HEK293 (cell line): ENCODE measurements at regions not wholly inside any gene's neighbourhood (a gene's known extent, or its start where the extent isn't known, plus 50 kb on each side); places are given as distances from the start of the nearest gene placed in this dataset.

Experiments
- CTCF ChIP-seq: fragments of 450-650 bp; formaldehyde crosslinking; IDR thresholded peaks from 2 replicates; pipeline ENCODE4 v1.5.1; 2016; ENCODE audit warnings: missing biosample characterization, missing genetic modification characterization
- KLF1 ChIP-seq: fragments of 450-650 bp; formaldehyde crosslinking; IDR thresholded peaks from 2 replicates; pipeline ENCODE4 v1.5.1; 2016; ENCODE audit warnings: missing biosample characterization, missing genetic modification characterization
- PBX3 ChIP-seq: sonication (generic); formaldehyde crosslinking; IDR thresholded peaks from 2 replicates; pipeline ENCODE4 v1.8.1; 2022; ENCODE audit warnings: mild to moderate bottlenecking, moderate library complexity, missing genetic modification reagents
- SETDB1 ChIP-seq: IDR thresholded peaks from one replicate; pipeline ENCODE4 v1.6.1; 2017; ENCODE audit warnings: mild to moderate bottlenecking, low read length, moderate library complexity, mixed read lengths; ENCODE audit not compliant: insufficient read length
- TRIM28 ChIP-seq: IDR thresholded peaks from 2 replicates; pipeline ENCODE4 v1.6.1; 2011; ENCODE audit warnings: low read length, control low read depth, borderline replicate concordance
- ZBTB26 ChIP-seq: fragments of 450-650 bp; formaldehyde crosslinking; optimal IDR thresholded peaks from 2 replicates; pipeline ENCODE3; 2016; ENCODE audit warnings: missing biosample characterization, mild to moderate bottlenecking, missing genetic modification characterization
- ZNF132 ChIP-seq: fragments of 450-650 bp; formaldehyde crosslinking; IDR thresholded peaks from 2 replicates; pipeline ENCODE4 v1.5.1; 2017; ENCODE audit warnings: missing biosample characterization, missing genetic modification characterization, borderline replicate concordance
- ZNF138 ChIP-seq: fragments of 450-650 bp; formaldehyde crosslinking; IDR thresholded peaks from 2 replicates; pipeline ENCODE4 v1.5.1; 2016; ENCODE audit warnings: missing biosample characterization, missing genetic modification characterization, borderline replicate concordance
- ZNF274 ChIP-seq, 2 experiments: fragments of 200-500 bp in 1 of 2; fragments of 450-650 bp in 1 of 2; sonication (Bioruptor generic) in 1 of 2; formaldehyde crosslinking in 1 of 2; IDR thresholded peaks; 2 replicates each; pipeline versions ENCODE4 v1.5.1 to v1.6.1; 2014 to 2016; ENCODE audit warnings: borderline replicate concordance in 1 of 2, inconsistent platforms in 1 of 2, low read length in 1 of 2, missing biosample characterization in 1 of 2, missing genetic modification characterization in 1 of 2
- ZNF514 ChIP-seq: fragments of 450-650 bp; formaldehyde crosslinking; IDR thresholded peaks from 2 replicates; pipeline ENCODE4 v1.5.1; 2016; ENCODE audit warnings: missing biosample characterization, missing genetic modification characterization
- ZNF530 ChIP-seq: fragments of 450-650 bp; formaldehyde crosslinking; IDR thresholded peaks from 2 replicates; pipeline ENCODE4 v1.5.1; 2016; ENCODE audit warnings: low read depth, missing biosample characterization, missing genetic modification characterization
- ZNF544 ChIP-seq: fragments of 450-650 bp; formaldehyde crosslinking; IDR thresholded peaks from 2 replicates; pipeline ENCODE4 v1.5.0; 2017; ENCODE audit warnings: missing biosample characterization, missing genetic modification characterization
- ZNF596 ChIP-seq: fragments of 450-650 bp; IDR thresholded peaks from 2 replicates; pipeline ENCODE4 v1.5.0; 2018; ENCODE audit warnings: missing biosample characterization, mild to moderate bottlenecking, missing genetic modification characterization, moderate library complexity
- ZSCAN5A ChIP-seq: fragments of 450-650 bp; formaldehyde crosslinking; IDR thresholded peaks from 2 replicates; pipeline ENCODE4 v1.5.1; 2016; ENCODE audit warnings: missing biosample characterization, missing genetic modification characterization

GRCh38 chr1:177444997-177445746, 274.4 kb downstream of the BRINP2 start:
- no peak for TF ChIP-seq ZNF530 (tag by site-specific recombination)
- no peak for TF ChIP-seq TRIM28
- TF ChIP-seq ZNF138 = no peak
- no peak for TF ChIP-seq KLF1 (tag by site-specific recombination)
- TF ChIP-seq ZBTB26 (tag by site-specific recombination) = no peak
- TF ChIP-seq ZNF544 = no peak
- no peak for TF ChIP-seq SETDB1
- no peak for TF ChIP-seq CTCF (tag by site-specific recombination)
- TF ChIP-seq PBX3 (CRISPR knock-in tag) = no peak
- no peak for TF ChIP-seq ZNF132
- TF ChIP-seq ZNF596 (tag by site-specific recombination) = no peak
- TF ChIP-seq ZSCAN5A = no peak
- TF ChIP-seq ZNF514 (tag by site-specific recombination) = no peak
- TF ChIP-seq ZNF274 (IDR thresholded peaks at IDR 0.05; ENCODE audit: low read length) = no peak
- TF ChIP-seq ZNF274 (tag by site-specific recombination; IDR thresholded peaks at IDR 0.05; ENCODE audit: borderline replicate concordance) = no peak
